ENCODE measurements at regions not wholly inside any gene's neighbourhood (a gene's known extent, or its start where the extent isn't known, plus 50 kb on each side); places are given as distances from the start of the nearest gene placed in this dataset.

GRCh38 chr17:15092762-15093161 is 172.4 kb downstream of the PMP22 start:
- TF ChIP-seq EP300 (IDR thresholded peaks at IDR 0.05) (no peak), POLR2A (IDR thresholded peaks at IDR 0.05) (no peak), POLR2AphosphoS5 (IDR thresholded peaks at IDR 0.05) (no peak)
- TF ChIP-seq, protein P1, sequence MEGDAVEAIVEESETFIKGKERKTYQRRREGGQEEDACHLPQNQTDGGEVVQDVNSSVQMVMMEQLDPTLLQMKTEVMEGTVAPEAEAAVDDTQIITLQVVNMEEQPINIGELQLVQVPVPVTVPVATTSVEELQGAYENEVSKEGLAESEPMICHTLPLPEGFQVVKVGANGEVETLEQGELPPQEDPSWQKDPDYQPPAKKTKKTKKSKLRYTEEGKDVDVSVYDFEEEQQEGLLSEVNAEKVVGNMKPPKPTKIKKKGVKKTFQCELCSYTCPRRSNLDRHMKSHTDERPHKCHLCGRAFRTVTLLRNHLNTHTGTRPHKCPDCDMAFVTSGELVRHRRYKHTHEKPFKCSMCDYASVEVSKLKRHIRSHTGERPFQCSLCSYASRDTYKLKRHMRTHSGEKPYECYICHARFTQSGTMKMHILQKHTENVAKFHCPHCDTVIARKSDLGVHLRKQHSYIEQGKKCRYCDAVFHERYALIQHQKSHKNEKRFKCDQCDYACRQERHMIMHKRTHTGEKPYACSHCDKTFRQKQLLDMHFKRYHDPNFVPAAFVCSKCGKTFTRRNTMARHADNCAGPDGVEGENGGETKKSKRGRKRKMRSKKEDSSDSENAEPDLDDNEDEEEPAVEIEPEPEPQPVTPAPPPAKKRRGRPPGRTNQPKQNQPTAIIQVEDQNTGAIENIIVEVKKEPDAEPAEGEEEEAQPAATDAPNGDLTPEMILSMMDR (IDR thresholded peaks at IDR 0.05), result no peak
- Histone ChIP-seq H3K4me3 (no peak overlapping the region), H3K36me3 (no peaks in the 10 kb centered on the region), H3K4me1 (no peaks in the 10 kb centered on the region), H3K27ac (no peak overlapping the region), H3K27me3 (peaks cover 38% of the 10 kb centered on the region), H3K9me3 (peaks cover 0 to 8% (median 0%) of the 10 kb centered on the region in 3 donors)
- ATAC-seq, result no peak
- WGBS, 2 donors (ENCODE audit: low coverage in 1 of 2), result 79 to 100% methylated on average over 1 to 6 of the region's 7 CpGs

- Histone ChIP-seq H3K36me3 (no peaks in the 10 kb centered on the region), H3K4me1 (no peaks in the 10 kb centered on the region), H3K27me3 (peaks cover 38% of the 10 kb centered on the region), H3K9me3 (peaks cover 0 to 8% (median 0%) of the 10 kb centered on the region in 3 donors), H3K4me3 (no peak overlapping the region), H3K27ac (no peak overlapping the region)
- 47 to 60% methylated on average over 2 of the region's 2 CpGs for WGBS, 2 donors (ENCODE audit: low coverage in 1 of 2)
- no peak for ATAC-seq
- TF ChIP-seq, protein P1 (IDR thresholded peaks at IDR 0.05), result no peak
- TF ChIP-seq POLR2AphosphoS5 (IDR thresholded peaks at IDR 0.05), result no peak
- TF ChIP-seq POLR2A (IDR thresholded peaks at IDR 0.05), result no peak
- TF ChIP-seq EP300 (IDR thresholded peaks at IDR 0.05), result no peak
These were observed 172.9 kb downstream of the PMP22 start for GRCh38 chr17:15092261-15092660.

DNA sequence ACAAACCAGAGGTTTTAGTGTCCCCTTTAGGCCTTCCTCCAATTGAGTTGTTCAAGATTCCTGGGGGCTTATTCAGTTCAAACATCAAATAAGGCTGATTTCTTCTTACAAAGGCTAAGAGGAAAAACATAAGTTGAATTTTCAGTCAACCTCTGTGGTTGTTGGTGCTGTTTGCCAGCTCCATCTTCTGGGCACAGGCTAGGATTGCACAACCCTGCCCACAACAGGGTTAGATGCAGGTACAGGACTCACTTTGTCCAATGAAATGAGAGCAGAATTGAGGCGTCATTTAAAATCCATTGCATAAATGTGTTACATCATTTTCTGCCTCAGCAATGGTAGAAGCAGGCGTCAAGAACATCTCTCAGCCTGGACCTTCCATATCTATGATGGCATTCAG is 173.3 kb downstream of the PMP22 start:
- Histone ChIP-seq H3K36me3 (no peaks in the 10 kb centered on the region), H3K4me1 (no peaks in the 10 kb centered on the region), H3K27ac (no peak overlapping the region), H3K27me3 (peaks cover 38% of the 10 kb centered on the region), H3K9me3 (peaks cover 0 to 8% (median 0%) of the 10 kb centered on the region in 3 donors), H3K4me3 (no peak overlapping the region)
- TF ChIP-seq POLR2AphosphoS5 (IDR thresholded peaks at IDR 0.05), result no peak
- 68 to 79% methylated on average over 2 of the region's 2 CpGs for WGBS, 2 donors (ENCODE audit: low coverage in 1 of 2)
- ATAC-seq, result no peak

- no peaks in the 10 kb centered on the region for H3K36me3 ChIP-seq
- H3K4me1 ChIP-seq, result no peaks in the 10 kb centered on the region
- H3K27ac ChIP-seq, result no peak overlapping the region
- ATAC-seq, result no peak
- H3K27me3 ChIP-seq, result peaks cover 42% of the 10 kb centered on the region
- no peak for TF ChIP-seq POLR2AphosphoS5 (IDR thresholded peaks at IDR 0.05)
- no peak for TF ChIP-seq POLR2A (IDR thresholded peaks at IDR 0.05)
- TF ChIP-seq EP300 (IDR thresholded peaks at IDR 0.05), result no peak
- TF ChIP-seq, protein P1 (IDR thresholded peaks at IDR 0.05), result no peak
- H3K9me3 ChIP-seq, result peaks cover 0 to 8% (median 0%) of the 10 kb centered on the region in 3 donors
- H3K4me3 ChIP-seq, result no peak overlapping the region
- WGBS, 2 donors (ENCODE audit: low coverage in 1 of 2), result 81 to 88% methylated on average over 8 of the region's 8 CpGs
These were observed 174.6 kb downstream of the PMP22 start for GRCh38 chr17:15090533-15090932.

DNA sequence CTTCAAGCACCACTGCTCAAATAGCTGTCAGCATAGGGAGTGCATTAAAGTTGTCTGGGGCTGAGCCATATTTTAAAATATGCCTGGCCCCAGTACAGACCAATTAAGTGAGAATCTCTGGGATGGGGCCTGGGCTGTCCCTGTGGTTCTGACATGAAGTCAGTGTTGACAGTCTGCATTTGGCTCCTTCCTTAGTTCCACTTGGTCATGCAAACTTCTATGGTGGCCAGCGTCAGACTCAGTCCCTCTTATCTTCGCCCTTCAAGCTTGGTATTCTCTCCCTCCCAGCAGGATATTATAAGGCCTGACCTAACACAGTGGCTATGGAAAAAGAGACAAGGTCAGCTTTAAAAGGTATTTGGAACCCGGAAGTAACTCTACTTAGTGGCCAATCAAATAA is 177.2 kb downstream of the PMP22 start:
- H3K36me3 ChIP-seq, result no peaks in the 10 kb centered on the region
- WGBS, 2 donors (ENCODE audit: low coverage in 1 of 2), result 64 to 87% methylated on average over 3 of the region's 3 CpGs
- no peaks in the 10 kb centered on the region for H3K4me1 ChIP-seq
- H3K9me3 ChIP-seq, result peaks cover 0 to 8% (median 0%) of the 10 kb centered on the region in 3 donors
- TF ChIP-seq POLR2AphosphoS5 (IDR thresholded peaks at IDR 0.05) (no peak), POLR2A (IDR thresholded peaks at IDR 0.05) (no peak), EP300 (IDR thresholded peaks at IDR 0.05) (no peak)
- TF ChIP-seq, protein P1 (IDR thresholded peaks at IDR 0.05), result no peak
- peaks cover 52% of the 10 kb centered on the region for H3K27me3 ChIP-seq
- ATAC-seq, result no peak
- H3K27ac ChIP-seq, result no peak overlapping the region
- no peak overlapping the region for H3K4me3 ChIP-seq
